GM03348 (cell line): ENCODE measurements at regions not wholly inside any gene's neighbourhood (a gene's known extent, or its start where the extent isn't known, plus 50 kb on each side); places are given as distances from the start of the nearest gene placed in this dataset.

Experiments used
- DNase-seq: peaks from one replicate; pipeline ENCODE4 v3.0.0; 2012; ENCODE audit warnings: low spot score

- DNase-seq: no peak
These were observed 607.4 kb upstream of the MIR17HG start for GRCh38 chr13:90740099-90740498.

GRCh38 chr13:90742381-90742780 lies 605.1 kb upstream of the MIR17HG start:
- DNase-seq: no peak

GRCh38 chr13:90746230-90746629 lies 601.3 kb upstream of the MIR17HG start:
- DNase-seq: no peak

GRCh38 chr13:90750021-90750420 lies 597.5 kb upstream of the MIR17HG start:
- no peak for DNase-seq

- no peak for DNase-seq
These were observed 596.5 kb upstream of the MIR17HG start for GRCh38 chr13:90751026-90751425.

- no peak for DNase-seq
These were observed 595.4 kb upstream of the MIR17HG start for GRCh38 chr13:90752070-90752469.

GRCh38 chr13:90757127-90757680 lies 590.3 kb upstream of the MIR17HG start:
- no peak for DNase-seq

- no peak for DNase-seq
These were observed 586.8 kb upstream of the MIR17HG start for GRCh38 chr13:90760639-90761038.

GRCh38 chr13:90763476-90764150 lies 583.9 kb upstream of the MIR17HG start:
- no peak for DNase-seq

- no peak for DNase-seq
These were observed 581.0 kb upstream of the MIR17HG start for GRCh38 chr13:90766386-90766902.

- DNase-seq: no peak
These were observed 579.4 kb upstream of the MIR17HG start for GRCh38 chr13:90768116-90768515.

GRCh38 chr13:90769387-90769786 lies 578.1 kb upstream of the MIR17HG start:
- DNase-seq: no peak

GRCh38 chr13:90770334-90770733 lies 577.2 kb upstream of the MIR17HG start:
- no peak for DNase-seq

- DNase-seq: no peak
These were observed 573.8 kb upstream of the MIR17HG start for GRCh38 chr13:90773681-90774080.

GRCh38 chr13:90776051-90776748 lies 571.3 kb upstream of the MIR17HG start:
- no peak for DNase-seq

GRCh38 chr13:90783273-90783672 lies 564.2 kb upstream of the MIR17HG start:
- no peak for DNase-seq

GRCh38 chr13:90787007-90787406 lies 560.5 kb upstream of the MIR17HG start:
- DNase-seq: no peak

GRCh38 chr13:90792335-90792734 lies 555.2 kb upstream of the MIR17HG start:
- DNase-seq: peak; percentile 19

GRCh38 chr13:90793261-90793820 lies 554.1 kb upstream of the MIR17HG start:
- DNase-seq: no peak

- DNase-seq: no peak
These were observed 551.0 kb upstream of the MIR17HG start for GRCh38 chr13:90796474-90796873.

GRCh38 chr13:90797335-90797734 lies 550.2 kb upstream of the MIR17HG start:
- no peak for DNase-seq

GRCh38 chr13:90798381-90798780 lies 549.1 kb upstream of the MIR17HG start:
- no peak for DNase-seq
